ENCODE measurements at regions not wholly inside any gene's neighbourhood (a gene's known extent, or its start where the extent isn't known, plus 50 kb on each side); places are given as distances from the start of the nearest gene placed in this dataset.

DNA sequence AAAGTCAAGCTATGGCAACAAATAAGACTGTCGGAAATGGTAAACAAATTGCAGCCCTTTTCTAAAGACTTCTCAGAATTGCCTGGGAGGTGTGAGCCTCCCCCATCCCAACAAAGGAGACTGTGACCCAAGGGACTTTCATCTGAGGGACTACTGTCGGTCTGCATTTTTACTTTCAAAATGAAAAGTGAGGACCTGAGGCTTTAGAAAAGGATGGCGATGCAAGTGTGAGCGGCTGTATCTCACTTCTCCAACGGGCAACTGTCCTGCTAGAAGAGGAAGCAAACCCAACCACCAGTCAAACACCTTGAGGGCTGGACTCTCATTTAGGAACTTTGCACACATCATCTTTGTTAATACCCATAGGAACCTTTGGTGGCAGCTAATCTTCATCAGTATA lies 62.6 kb upstream of the CLNK start:
- ChIA-PET POLR2A (ENCODE audit: partially characterized antibody) (no interaction called here), CTCF (ENCODE audit: partially characterized antibody) (interaction anchor here (1.7 kb wide), 1 partner anchor 10 kb away, joined by 4 read pairs; no protein-coding TSS in a partner anchor)
- no peaks in the 10 kb centered on the region for H3K9me3 ChIP-seq (ENCODE audit: insufficient read depth in 2 of 2, low read depth in 1 of 2, low read length in 1 of 2)
- FAIRE-seq (no peak), DNase-seq (ENCODE audit: low read depth in 1 of 2, low spot score in 2 of 2) (no peak)
- no peaks in the 10 kb centered on the region for H3K27me3 ChIP-seq (replicated peaks in 1 of 4; ENCODE audit: control insufficient read depth in 3 of 4, extremely low read depth in 1 of 4, insufficient read depth in 3 of 4, low read length in 3 of 4)
- no peak overlapping the region for H2BK20ac ChIP-seq (ENCODE audit: low read length)
- no peak overlapping the region for H2BK15ac ChIP-seq (ENCODE audit: low read length)
- no peak overlapping the region for H2BK120ac ChIP-seq (replicated peaks; ENCODE audit: low read depth, low read length)
- no peak for TF ChIP-seq CREB1 (IDR thresholded peaks at IDR 0.05)
- TF ChIP-seq, protein P1, sequence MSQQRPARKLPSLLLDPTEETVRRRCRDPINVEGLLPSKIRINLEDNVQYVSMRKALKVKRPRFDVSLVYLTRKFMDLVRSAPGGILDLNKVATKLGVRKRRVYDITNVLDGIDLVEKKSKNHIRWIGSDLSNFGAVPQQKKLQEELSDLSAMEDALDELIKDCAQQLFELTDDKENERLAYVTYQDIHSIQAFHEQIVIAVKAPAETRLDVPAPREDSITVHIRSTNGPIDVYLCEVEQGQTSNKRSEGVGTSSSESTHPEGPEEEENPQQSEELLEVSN (IDR thresholded peaks at IDR 0.05) = no peak
- H2AK5ac ChIP-seq (ENCODE audit: low read depth, low read length) = no peak overlapping the region
- no peak overlapping the region for H2BK5ac ChIP-seq (ENCODE audit: low read depth, low read length)
- H4K91ac ChIP-seq (replicated peaks; ENCODE audit: insufficient read length, low read length) = no peak overlapping the region
- no peak overlapping the region for H3K27ac ChIP-seq (ENCODE audit: low read depth, low read length)
- H3K79me1 ChIP-seq (ENCODE audit: low read depth, low read length) = no peaks in the 10 kb centered on the region
- H3K9ac ChIP-seq (replicated peaks in 1 of 4; ENCODE audit: extremely low read depth in 1 of 4, low read depth in 3 of 4, low read length in 3 of 4) = no peak overlapping the region
- H3K36me3 ChIP-seq (ENCODE audit: control insufficient read depth in 2 of 4, insufficient read depth in 4 of 4, low read length in 3 of 4) = no peaks in the 10 kb centered on the region
- H3K4me2 ChIP-seq (ENCODE audit: insufficient read depth in 1 of 2, low read depth in 2 of 2, low read length in 2 of 2) = no peak overlapping the region
- H3K23ac ChIP-seq (ENCODE audit: insufficient read length) = no peak overlapping the region
- no peaks in the 10 kb centered on the region for H3K23me2 ChIP-seq (ENCODE audit: low read depth, low read length)
- H4K8ac ChIP-seq (ENCODE audit: extremely low read depth, insufficient read depth, low read length) = no peak overlapping the region
- no peak overlapping the region for H3K18ac ChIP-seq (ENCODE audit: extremely low read depth, low read length)
- no peaks in the 10 kb centered on the region for H4K20me1 ChIP-seq (replicated peaks in 1 of 2; ENCODE audit: control insufficient read depth in 1 of 2, insufficient read depth in 2 of 2, low read length in 2 of 2)
- H3K56ac ChIP-seq (replicated peaks; ENCODE audit: insufficient read length, low read depth, low read length) = no peak overlapping the region
- H4K5ac ChIP-seq (ENCODE audit: insufficient read length, low read depth, low read length) = no peak overlapping the region
- no peak overlapping the region for H2AFZ ChIP-seq (ENCODE audit: low read length)
- no peaks in the 10 kb centered on the region for H3K79me2 ChIP-seq (ENCODE audit: control insufficient read depth in 1 of 2, insufficient read depth in 2 of 2, low read length in 2 of 2)
- no peak overlapping the region for H2BK12ac ChIP-seq (ENCODE audit: low read depth, low read length)
- H3K4me1 ChIP-seq (replicated peaks in 1 of 4; ENCODE audit: control insufficient read depth in 3 of 4, insufficient read depth in 4 of 4, low read length in 3 of 4) = no peaks in the 10 kb centered on the region
- no peak overlapping the region for H3K14ac ChIP-seq (ENCODE audit: insufficient read length)
- WGBS, 2 experiments (ENCODE audit: extremely low coverage in 1 of 2, insufficient coverage in 1 of 2, insufficient read length in 1 of 2, insufficient replicate concordance in 2 of 2, low coverage in 1 of 2, low lambda C conversion rate in 2 of 2, missing lambda C conversion rate in 1 of 2) = 93% methylated on average over 5 of the region's 5 CpGs; no CpG with 5 or more reads in 1 of the 2 experiments
- H3K4me3 ChIP-seq (ENCODE audit: extremely low read depth in 1 of 4, insufficient read depth in 2 of 4, low read depth in 3 of 4, low read length in 4 of 4) = no peak overlapping the region
- H3K4ac ChIP-seq (replicated peaks; ENCODE audit: insufficient read length, low read depth, low read length) = no peak overlapping the region

All from H1 (cell line).